Aorta (tissue), 5 donors: ENCODE measurements at regions not wholly inside any gene's neighbourhood (a gene's known extent, or its start where the extent isn't known, plus 50 kb on each side); places are given as distances from the start of the nearest gene placed in this dataset.

Experiments
- ATAC-seq: fragments of 200-7000 bp; cut with Tn5 transposase; one replicate; pipeline ENCODE4 v1.9.1; 2022; ENCODE audit warnings: moderate library complexity; ENCODE audit not compliant: low FRiP score
- DNase-seq, 2 donors: peaks; one replicate each; pipeline ENCODE4 v3.0.0-alpha.2; 2020
- H3K27ac ChIP-seq, 2 donors: one replicate each; pipeline ENCODE4 v1.5.1; 2013; ENCODE audit warnings: low read length in 2 of 2, mild to moderate bottlenecking in 2 of 2, moderate library complexity in 2 of 2, control low read depth in 1 of 2, inconsistent platforms in 1 of 2, low read depth in 1 of 2
- H3K27me3 ChIP-seq, 2 donors: one replicate each; pipeline ENCODE4 v1.6.1; 2013; ENCODE audit warnings: control low read depth in 1 of 2, low read length in 1 of 2, mild to moderate bottlenecking in 1 of 2, moderate library complexity in 1 of 2; ENCODE audit not compliant: insufficient read depth in 2 of 2, control insufficient read depth in 1 of 2
- H3K36me3 ChIP-seq, 2 donors: one replicate each; pipeline ENCODE4 v1.6.1; 2013; ENCODE audit warnings: control low read depth in 1 of 2, low read length in 1 of 2, mild to moderate bottlenecking in 1 of 2; ENCODE audit not compliant: insufficient read depth in 2 of 2, control insufficient read depth in 1 of 2
- H3K4me1 ChIP-seq, 2 donors: one replicate each; pipeline ENCODE4 v1.6.1; 2013; ENCODE audit warnings: low read length in 2 of 2, control low read depth in 1 of 2, mild to moderate bottlenecking in 1 of 2, moderate library complexity in 1 of 2; ENCODE audit not compliant: insufficient read depth in 2 of 2, control insufficient read depth in 1 of 2
- H3K4me3 ChIP-seq, 2 donors: one replicate each; pipeline ENCODE4 v1.5.1; 2013; ENCODE audit warnings: low read length in 2 of 2, control low read depth in 1 of 2, mild to moderate bottlenecking in 1 of 2
- H3K9me3 ChIP-seq: one replicate; pipeline ENCODE4 v1.6.1; 2013; ENCODE audit warnings: mild to moderate bottlenecking, low read length; ENCODE audit not compliant: control insufficient read depth
- WGBS, 2 donors: extraction: QIAGEN DNeasy Blood & Tissue Kit; methylation state at CpG; one replicate each; pipeline ENCODE4 v1.1.7; 2013; 5-methylcytosine and 5-hydroxymethylcytosine counted together
- intact Hi-C, 2 donors: fragments of 100-400 bp; cut with DNase I; formaldehyde crosslinking; loops; one replicate each; pipeline versions ENCODE4 v1.14.2 to v1.15.0; 2022
- donor health status: healthy with polysubstance abuse.
- donor health status: Bipolar disorder and iron deficiency.
- donor health status: DM: no; HTN: no; CAD: no.
- donor health status: DM: no; HTN: no; CAD: no.
- donor health status: DM: yes; HTN: yes; CAD: no.

DNA sequence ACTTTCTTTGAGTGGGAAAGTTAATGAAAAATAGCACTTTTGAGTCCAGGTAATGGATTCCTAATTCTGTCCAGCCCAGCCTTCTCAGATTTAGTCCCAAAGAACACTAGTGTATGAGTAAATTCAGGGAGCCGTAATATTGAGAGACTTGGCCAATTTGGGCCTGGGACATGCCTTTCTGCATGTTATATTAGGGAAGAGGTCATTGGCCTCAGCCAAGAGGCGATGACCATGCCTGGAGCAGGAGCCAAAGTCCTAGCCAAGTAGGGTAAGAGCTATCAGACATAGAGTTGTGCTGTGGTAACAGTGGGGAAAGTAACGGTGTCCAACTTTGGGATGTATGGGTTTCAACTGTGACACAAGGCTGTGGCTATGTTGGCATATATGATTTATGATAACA lies 336.5 kb upstream of the ZNF804A start:
- ATAC-seq (no peak), DNase-seq (no peak)
- Histone ChIP-seq H3K9me3 (peaks cover 1% of the 10 kb centered on the region), H3K36me3 (no peaks in the 10 kb centered on the region), H3K4me1 (no peaks in the 10 kb centered on the region), H3K27me3 (no peaks in the 10 kb centered on the region), H3K27ac (no peak overlapping the region), H3K4me3 (no peak overlapping the region)
- intact Hi-C loops: no loop called here
- WGBS, 2 donors: 66 to 79% methylated on average over 3 of the region's 3 CpGs

DNA sequence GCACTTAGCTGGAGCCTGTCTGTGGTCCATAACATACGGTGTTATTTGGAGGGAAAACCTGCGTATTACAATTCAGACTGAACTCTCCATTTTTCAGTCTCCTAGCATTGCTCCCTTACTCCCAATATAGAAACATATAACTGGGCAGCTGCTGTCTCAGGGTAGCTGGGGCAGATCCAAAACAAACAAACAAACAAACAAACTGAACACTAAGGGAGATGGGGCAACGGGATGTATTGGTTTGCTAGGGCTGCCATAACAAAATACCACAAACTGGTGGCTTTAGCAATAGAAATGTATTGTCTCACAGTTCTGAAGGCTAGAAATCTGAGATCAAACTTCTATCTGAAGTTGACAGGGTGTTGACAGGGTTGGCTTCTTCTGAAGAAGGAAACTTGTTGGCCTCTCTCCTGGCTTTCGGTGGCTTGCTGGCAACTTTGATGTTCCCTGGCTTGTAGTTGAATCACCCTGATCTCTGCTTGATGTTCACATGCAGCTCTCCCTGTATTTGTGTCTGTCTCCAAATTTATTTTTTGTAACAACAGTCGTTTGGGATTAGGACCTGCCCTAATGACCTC lies 329.3 kb upstream of the ZNF804A start:
- no peak for DNase-seq
- WGBS, 2 donors: 61 to 69% methylated on average over 5 of the region's 5 CpGs
- no peak overlapping the region for H3K4me3 ChIP-seq
- intact Hi-C loops: no loop called here
- no peaks in the 10 kb centered on the region for H3K36me3 ChIP-seq
- peaks cover 1% of the 10 kb centered on the region for H3K9me3 ChIP-seq
- H3K27ac ChIP-seq: no peak overlapping the region
- no peak for ATAC-seq
- no peaks in the 10 kb centered on the region for H3K4me1 ChIP-seq
- H3K27me3 ChIP-seq: no peaks in the 10 kb centered on the region

DNA sequence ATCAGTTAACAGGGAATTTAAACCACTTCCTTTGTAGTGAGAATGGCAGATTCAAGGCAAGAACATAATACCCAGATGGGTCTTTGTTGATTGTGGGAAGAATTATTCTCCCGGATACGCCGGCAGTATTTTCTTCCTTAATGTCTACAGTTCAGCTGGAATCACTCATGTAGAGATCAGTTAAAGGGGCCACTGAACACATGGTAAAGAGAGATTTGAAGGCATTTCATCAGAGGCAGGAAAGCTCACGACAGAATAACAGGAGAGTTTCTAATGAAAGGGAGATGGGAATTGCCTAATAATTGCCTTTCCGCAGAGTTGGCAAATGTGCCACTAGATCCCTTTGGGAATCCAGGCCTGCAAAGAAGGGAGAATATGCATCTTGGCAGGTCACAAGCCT lies 327.7 kb upstream of the ZNF804A start:
- ATAC-seq: no peak
- intact Hi-C loops: no loop called here
- Histone ChIP-seq H3K4me1 (no peaks in the 10 kb centered on the region), H3K4me3 (no peak overlapping the region), H3K36me3 (no peaks in the 10 kb centered on the region), H3K9me3 (no peaks in the 10 kb centered on the region), H3K27me3 (no peaks in the 10 kb centered on the region), H3K27ac (no peak overlapping the region)
- 41 to 67% methylated on average over 5 of the region's 5 CpGs for WGBS, 2 donors
- no peak for DNase-seq

DNA sequence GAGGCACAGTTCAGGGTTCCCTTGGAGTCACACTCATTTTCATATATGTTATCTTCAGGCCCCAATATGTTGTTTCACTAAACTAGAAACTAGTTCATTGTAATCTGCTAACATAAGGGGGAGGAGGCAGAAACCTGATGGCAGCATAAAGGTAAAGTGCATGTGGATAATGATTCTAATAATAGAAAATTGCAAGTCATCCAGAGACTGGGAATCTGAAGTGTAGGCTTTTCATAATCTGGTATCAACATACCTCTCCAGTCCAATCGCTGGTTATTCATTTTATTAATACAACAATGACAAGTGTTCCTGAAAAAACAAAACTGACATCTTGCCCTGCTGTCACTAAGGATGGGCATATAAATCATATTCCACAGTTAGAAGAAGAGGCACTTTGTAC lies 326.3 kb upstream of the ZNF804A start:
- WGBS, 2 donors: 33 to 53% methylated on average over 1 of the region's 1 CpG

DNA sequence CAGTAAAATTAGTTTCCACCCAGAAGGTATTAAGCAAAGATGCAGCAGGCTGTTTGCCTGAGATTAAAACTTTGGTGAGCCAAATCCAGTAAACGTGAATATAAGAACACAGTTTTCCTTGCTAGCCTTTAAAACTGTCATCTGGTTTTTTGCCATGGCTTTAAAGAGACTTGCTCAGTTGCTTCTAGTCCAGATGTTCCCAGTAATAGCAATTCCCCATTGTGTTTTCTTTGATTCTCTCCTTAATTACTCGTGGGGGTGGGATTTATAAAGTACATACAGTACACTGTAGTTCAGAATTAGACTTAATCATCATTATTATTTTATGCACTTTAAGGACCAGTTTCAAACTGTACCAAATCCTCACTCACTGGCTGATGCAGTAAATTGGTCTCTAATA lies 303.5 kb upstream of the ZNF804A start:
- WGBS, 2 donors: 44 to 47% methylated on average over 2 of the region's 2 CpGs
- H3K27me3 ChIP-seq: no peaks in the 10 kb centered on the region
- H3K9me3 ChIP-seq: no peaks in the 10 kb centered on the region
- intact Hi-C loops: no loop called here
- DNase-seq (no peak), ATAC-seq (no peak)
- no peak overlapping the region for H3K4me3 ChIP-seq
- H3K27ac ChIP-seq: no peak overlapping the region
- no peaks in the 10 kb centered on the region for H3K4me1 ChIP-seq
- H3K36me3 ChIP-seq: no peaks in the 10 kb centered on the region

More for the DNA sequence above, 326.3 kb upstream of the ZNF804A start:
- Histone ChIP-seq H3K4me3 (no peak overlapping the region), H3K9me3 (no peaks in the 10 kb centered on the region), H3K36me3 (no peaks in the 10 kb centered on the region), H3K4me1 (no peaks in the 10 kb centered on the region), H3K27ac (no peak overlapping the region), H3K27me3 (no peaks in the 10 kb centered on the region)
- no peak for ATAC-seq
- DNase-seq: no peak
- intact Hi-C loops: no loop called here

DNA sequence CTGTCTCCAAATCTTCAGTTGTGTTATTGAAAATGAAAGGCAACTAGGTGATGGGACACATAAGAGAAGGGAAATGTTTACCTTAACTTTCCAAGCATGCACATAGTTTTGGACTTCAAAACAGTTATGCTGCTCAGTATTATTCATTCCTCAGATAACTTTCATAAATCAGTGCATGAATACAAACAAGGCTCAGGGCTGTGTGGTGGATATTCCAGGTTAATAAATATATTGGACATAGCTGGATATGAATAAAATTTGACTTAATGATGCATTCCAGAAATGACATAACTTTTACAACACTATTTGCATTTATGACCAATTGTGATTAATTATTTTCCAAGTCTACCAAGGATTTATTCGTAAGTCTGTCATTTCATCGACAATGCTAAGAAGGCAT lies 301.2 kb upstream of the ZNF804A start:
- no peaks in the 10 kb centered on the region for H3K27me3 ChIP-seq

DNA sequence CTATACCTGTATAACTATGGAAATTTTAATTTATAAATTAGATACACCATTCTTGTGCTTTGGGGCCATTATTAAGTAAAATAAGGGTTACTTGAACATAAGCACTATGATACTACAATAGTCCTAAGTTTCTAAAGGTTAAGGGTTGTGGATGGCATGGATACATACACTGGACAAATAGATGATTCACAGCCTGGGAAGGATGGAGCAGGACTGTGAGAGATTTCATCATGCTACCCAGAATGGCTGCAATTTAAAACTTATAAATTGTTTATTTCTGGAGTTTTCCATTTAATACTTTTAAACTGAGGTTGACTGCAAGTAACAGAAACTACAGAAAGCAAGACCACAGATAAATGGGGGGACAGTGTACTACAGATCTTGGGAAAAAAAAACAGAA lies 295.8 kb upstream of the ZNF804A start:
- intact Hi-C loops: no loop called here
- Histone ChIP-seq H3K27ac (no peak overlapping the region), H3K36me3 (no peaks in the 10 kb centered on the region), H3K4me1 (no peaks in the 10 kb centered on the region), H3K4me3 (no peak overlapping the region), H3K27me3 (no peaks in the 10 kb centered on the region), H3K9me3 (no peaks in the 10 kb centered on the region)
- no peak for ATAC-seq
- no peak for DNase-seq

More for the DNA sequence above, 301.2 kb upstream of the ZNF804A start:
- Histone ChIP-seq H3K36me3 (no peaks in the 10 kb centered on the region), H3K27ac (no peak overlapping the region), H3K4me1 (no peaks in the 10 kb centered on the region), H3K9me3 (no peaks in the 10 kb centered on the region), H3K4me3 (no peak overlapping the region)
- DNase-seq (no peak), ATAC-seq (no peak)
- intact Hi-C loops: no loop called here
- 82 to 88% methylated on average over 2 of the region's 2 CpGs for WGBS, 2 donors

- DNase-seq (no peak), ATAC-seq (no peak)
- H3K27ac ChIP-seq: no peak overlapping the region
- no peaks in the 10 kb centered on the region for H3K9me3 ChIP-seq
- H3K27me3 ChIP-seq: no peaks in the 10 kb centered on the region
- no peaks in the 10 kb centered on the region for H3K36me3 ChIP-seq
- H3K4me3 ChIP-seq: no peak overlapping the region
- intact Hi-C loops: no loop called here
- H3K4me1 ChIP-seq: no peaks in the 10 kb centered on the region
Observed at GRCh38 chr2:184304006-184304405, 294.3 kb upstream of the ZNF804A start.

DNA sequence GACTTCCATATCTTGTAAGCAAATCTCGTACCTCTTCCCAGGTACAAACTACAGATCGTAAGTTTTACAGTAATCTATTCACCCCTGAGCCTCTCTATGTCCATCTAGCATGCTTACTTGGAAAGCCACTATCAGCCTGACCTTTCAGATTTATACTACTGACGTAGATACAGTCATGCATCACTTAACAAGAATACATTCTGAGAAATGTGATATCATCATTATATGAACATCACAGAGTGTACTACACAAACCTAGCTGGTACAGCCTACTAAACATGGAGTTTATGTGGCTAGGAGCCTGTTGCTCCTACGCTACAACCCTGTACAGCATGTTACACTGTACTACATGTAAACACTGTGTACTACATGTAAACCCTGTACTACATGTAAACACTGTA lies 293.2 kb upstream of the ZNF804A start:
- no peaks in the 10 kb centered on the region for H3K4me1 ChIP-seq
- 73 to 82% methylated on average over 4 of the region's 4 CpGs for WGBS, 2 donors
- H3K36me3 ChIP-seq: no peaks in the 10 kb centered on the region
- intact Hi-C loops: no loop called here
- ATAC-seq (no peak), DNase-seq (no peak)
- H3K9me3 ChIP-seq: no peaks in the 10 kb centered on the region
- H3K27me3 ChIP-seq: no peaks in the 10 kb centered on the region
- no peak overlapping the region for H3K27ac ChIP-seq
- no peak overlapping the region for H3K4me3 ChIP-seq
